OCI-LY1 (cell line): ENCODE measurements at regions not wholly inside any gene's neighbourhood (a gene's known extent, or its start where the extent isn't known, plus 50 kb on each side); places are given as distances from the start of the nearest gene placed in this dataset.

Source experiments
- H2AFZ ChIP-seq: fragments of 200-600 bp; sonication (generic), shearing (Covaris generic); 2 replicates; pipeline ENCODE4 v1.6.0; 2014; ENCODE audit warnings: antibody characterized with exemption, mild to moderate bottlenecking, low read length
- H3F3A ChIP-seq: fragments of 200-600 bp; sonication (generic), shearing (Covaris generic); 2 replicates; pipeline ENCODE4 v1.6.0; 2014; ENCODE audit warnings: mild to moderate bottlenecking, antibody characterized with exemption, low read length, moderate library complexity; ENCODE audit not compliant: insufficient read depth
- H3K27ac ChIP-seq: fragments of 200-600 bp; sonication (generic); 2 replicates; pipeline ENCODE4 v1.5.1; 2014; ENCODE audit warnings: low read length, mixed run types, mild to moderate bottlenecking, low read depth; ENCODE audit not compliant: poor library complexity, severe bottlenecking
- H3K27me3 ChIP-seq: fragments of 200-600 bp; sonication (generic); 2 replicates; pipeline ENCODE4 v1.6.0; 2014; ENCODE audit warnings: antibody characterized with exemption, mild to moderate bottlenecking, low read length, moderate library complexity; ENCODE audit not compliant: insufficient read depth
- H3K36me3 ChIP-seq: fragments of 200-600 bp; sonication (generic); 2 replicates; pipeline ENCODE4 v1.6.1; 2014; ENCODE audit warnings: mild to moderate bottlenecking, antibody characterized with exemption, low read length, moderate library complexity, mixed read lengths; ENCODE audit not compliant: insufficient read depth
- H3K4me1 ChIP-seq: fragments of 200-600 bp; sonication (generic); 2 replicates; pipeline ENCODE4 v1.5.1; 2014; ENCODE audit warnings: mild to moderate bottlenecking, low read length, moderate library complexity; ENCODE audit not compliant: insufficient read depth, severe bottlenecking
- H3K4me2 ChIP-seq: fragments of 200-600 bp; sonication (generic), shearing (Covaris generic); 2 replicates; pipeline ENCODE4 v1.6.1; 2014; ENCODE audit warnings: low read length
- H3K4me3 ChIP-seq: fragments of 200-600 bp; sonication (generic); 2 replicates; pipeline ENCODE4 v1.5.1; 2014; ENCODE audit warnings: low read length, low read depth, mild to moderate bottlenecking, mixed read lengths; ENCODE audit not compliant: poor library complexity, severe bottlenecking
- H3K79me2 ChIP-seq: fragments of 200-600 bp; shearing (Covaris generic); 2 replicates; pipeline ENCODE4 v1.6.1; 2016; ENCODE audit warnings: mixed run types, low read length, mixed read lengths; ENCODE audit not compliant: insufficient read depth
- H3K9ac ChIP-seq: fragments of 200-600 bp; sonication (generic), shearing (Covaris generic); 2 replicates; pipeline ENCODE4 v1.6.1; 2014; ENCODE audit warnings: mild to moderate bottlenecking, low read length, mixed read lengths
- H3K9me2 ChIP-seq: fragments of 200-600 bp; sonication (generic), shearing (Covaris generic); 2 replicates; pipeline ENCODE4 v1.6.1; 2014; ENCODE audit warnings: low read depth, mild to moderate bottlenecking, low read length, mixed read lengths
- H3K9me3 ChIP-seq: fragments of 200-600 bp; shearing (Covaris generic); 2 replicates; pipeline ENCODE4 v1.6.1; 2014; ENCODE audit warnings: low read length, mixed read lengths
- H4K20me1 ChIP-seq: fragments of 200-600 bp; sonication (generic), shearing (Covaris generic); 2 replicates; pipeline ENCODE4 v1.6.0; 2016; ENCODE audit warnings: mild to moderate bottlenecking, low read length; ENCODE audit not compliant: insufficient read depth
- EZH2 ChIP-seq: fragments of 200-600 bp; sonication (generic), shearing (Covaris generic); IDR thresholded peaks from 2 replicates; pipeline ENCODE4 v1.8.0; 2017; ENCODE audit warnings: borderline replicate concordance, mixed run types, mild to moderate bottlenecking, antibody characterized with exemption, low read length, moderate library complexity, mixed read lengths
- TF ChIP-seq, protein P1 (sequence below): fragments of 200-600 bp; sonication (generic), shearing (Covaris generic); IDR thresholded peaks from 2 replicates; pipeline ENCODE4 v1.5.1; 2017; ENCODE audit warnings: mild to moderate bottlenecking, antibody characterized with exemption, low read length, moderate library complexity, mixed read lengths

GRCh38 chr2:194621945-194622344, 1035.1 kb upstream of the SLC39A10 start:
- no peaks in the 10 kb centered on the region for H3K79me2 ChIP-seq
- H3K36me3 ChIP-seq: no peaks in the 10 kb centered on the region
- no peaks in the 10 kb centered on the region for H3K4me1 ChIP-seq
- no peak overlapping the region for H2AFZ ChIP-seq
- no peak overlapping the region for H3K4me3 ChIP-seq
- H3K9me3 ChIP-seq: no peaks in the 10 kb centered on the region
- H3K4me2 ChIP-seq: no peak overlapping the region
- no peak overlapping the region for H3K9ac ChIP-seq
- no peak for TF ChIP-seq EZH2
- TF ChIP-seq, protein P1, sequence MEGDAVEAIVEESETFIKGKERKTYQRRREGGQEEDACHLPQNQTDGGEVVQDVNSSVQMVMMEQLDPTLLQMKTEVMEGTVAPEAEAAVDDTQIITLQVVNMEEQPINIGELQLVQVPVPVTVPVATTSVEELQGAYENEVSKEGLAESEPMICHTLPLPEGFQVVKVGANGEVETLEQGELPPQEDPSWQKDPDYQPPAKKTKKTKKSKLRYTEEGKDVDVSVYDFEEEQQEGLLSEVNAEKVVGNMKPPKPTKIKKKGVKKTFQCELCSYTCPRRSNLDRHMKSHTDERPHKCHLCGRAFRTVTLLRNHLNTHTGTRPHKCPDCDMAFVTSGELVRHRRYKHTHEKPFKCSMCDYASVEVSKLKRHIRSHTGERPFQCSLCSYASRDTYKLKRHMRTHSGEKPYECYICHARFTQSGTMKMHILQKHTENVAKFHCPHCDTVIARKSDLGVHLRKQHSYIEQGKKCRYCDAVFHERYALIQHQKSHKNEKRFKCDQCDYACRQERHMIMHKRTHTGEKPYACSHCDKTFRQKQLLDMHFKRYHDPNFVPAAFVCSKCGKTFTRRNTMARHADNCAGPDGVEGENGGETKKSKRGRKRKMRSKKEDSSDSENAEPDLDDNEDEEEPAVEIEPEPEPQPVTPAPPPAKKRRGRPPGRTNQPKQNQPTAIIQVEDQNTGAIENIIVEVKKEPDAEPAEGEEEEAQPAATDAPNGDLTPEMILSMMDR: no peak
- H3K27ac ChIP-seq: no peak overlapping the region
- no peaks in the 10 kb centered on the region for H3K27me3 ChIP-seq
- no peaks in the 10 kb centered on the region for H4K20me1 ChIP-seq
- H3F3A ChIP-seq: no peaks in the 10 kb centered on the region
- no peaks in the 10 kb centered on the region for H3K9me2 ChIP-seq

DNA sequence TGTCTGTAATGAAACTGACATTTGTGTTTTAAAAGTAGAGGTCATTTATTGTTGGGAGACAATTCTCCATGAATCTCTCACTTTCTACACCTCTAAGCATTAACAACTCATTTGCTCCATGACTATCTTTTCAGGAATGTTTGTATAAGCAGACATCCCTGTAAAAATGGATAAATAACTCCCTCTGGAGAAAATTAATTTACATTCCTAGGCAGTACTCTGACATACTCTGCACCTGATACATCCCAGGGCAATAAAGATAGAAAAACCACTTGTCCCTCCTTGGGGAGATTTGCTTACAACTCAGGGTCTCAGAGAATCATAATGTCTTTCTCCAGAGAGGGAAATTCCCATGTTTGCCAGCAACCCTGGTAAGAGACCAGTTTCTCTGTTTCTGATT, 1037.7 kb upstream of the SLC39A10 start:
- no peak overlapping the region for H3K27ac ChIP-seq
- no peak overlapping the region for H3K9ac ChIP-seq
- no peak overlapping the region for H3K4me3 ChIP-seq
- H3K79me2 ChIP-seq: no peaks in the 10 kb centered on the region
- TF ChIP-seq EZH2: no peak
- H3K9me2 ChIP-seq: no peaks in the 10 kb centered on the region
- no peaks in the 10 kb centered on the region for H4K20me1 ChIP-seq
- H2AFZ ChIP-seq: no peak overlapping the region
- H3K27me3 ChIP-seq: no peaks in the 10 kb centered on the region
- H3K36me3 ChIP-seq: no peaks in the 10 kb centered on the region
- H3K4me2 ChIP-seq: no peak overlapping the region
- H3F3A ChIP-seq: no peaks in the 10 kb centered on the region
- no peaks in the 10 kb centered on the region for H3K4me1 ChIP-seq
- no peaks in the 10 kb centered on the region for H3K9me3 ChIP-seq

- Histone ChIP-seq H3K27me3 (no peaks in the 10 kb centered on the region), H3K27ac (no peak overlapping the region)
- TF ChIP-seq, protein P1: no peak
- no peak for TF ChIP-seq EZH2
Measured at GRCh38 chr2:194618432-194618831, 1038.6 kb upstream of the SLC39A10 start.

DNA sequence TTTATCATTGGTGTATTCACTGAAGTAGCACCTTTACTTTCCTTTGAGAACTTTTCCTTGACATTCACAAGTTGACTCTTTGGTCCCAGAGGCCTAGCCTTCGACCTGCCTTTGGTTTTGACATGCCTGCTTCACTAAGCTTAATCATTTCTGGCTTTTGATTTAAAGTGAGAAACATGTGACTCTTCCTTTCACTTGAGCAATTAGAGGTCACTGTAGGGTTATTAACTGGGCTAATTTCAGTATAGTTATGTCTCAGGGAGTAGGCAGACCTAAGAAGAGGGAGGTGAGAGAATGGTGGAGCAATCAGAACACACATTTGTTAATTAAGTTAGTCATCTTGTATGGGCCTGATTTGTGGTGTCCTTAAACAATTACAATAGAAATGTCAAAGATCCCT, 1040.7 kb upstream of the SLC39A10 start:
- no peak overlapping the region for H3K4me2 ChIP-seq
- no peaks in the 10 kb centered on the region for H3K9me3 ChIP-seq
- H3K4me3 ChIP-seq: no peak overlapping the region
- TF ChIP-seq, protein P1: no peak
- TF ChIP-seq EZH2: no peak
- no peaks in the 10 kb centered on the region for H3K4me1 ChIP-seq
- no peaks in the 10 kb centered on the region for H3K9me2 ChIP-seq
- no peak overlapping the region for H2AFZ ChIP-seq
- no peaks in the 10 kb centered on the region for H3K27me3 ChIP-seq
- H3K79me2 ChIP-seq: no peaks in the 10 kb centered on the region
- H3F3A ChIP-seq: no peaks in the 10 kb centered on the region
- no peak overlapping the region for H3K9ac ChIP-seq
- no peaks in the 10 kb centered on the region for H4K20me1 ChIP-seq
- H3K36me3 ChIP-seq: no peaks in the 10 kb centered on the region
- no peak overlapping the region for H3K27ac ChIP-seq

More at GRCh38 chr2:194618432-194618831, 1038.6 kb upstream of the SLC39A10 start:
- no peaks in the 10 kb centered on the region for H4K20me1 ChIP-seq
- H3K4me1 ChIP-seq: no peaks in the 10 kb centered on the region
- no peaks in the 10 kb centered on the region for H3K36me3 ChIP-seq
- H3K79me2 ChIP-seq: no peaks in the 10 kb centered on the region
- no peaks in the 10 kb centered on the region for H3F3A ChIP-seq
- no peaks in the 10 kb centered on the region for H3K9me2 ChIP-seq
- H3K9ac ChIP-seq: no peak overlapping the region
- no peak overlapping the region for H2AFZ ChIP-seq
- no peak overlapping the region for H3K4me2 ChIP-seq
- H3K9me3 ChIP-seq: no peaks in the 10 kb centered on the region
- H3K4me3 ChIP-seq: no peak overlapping the region
